WI38 (cell line): ENCODE measurements at regions not wholly inside any gene's neighbourhood (a gene's known extent, or its start where the extent isn't known, plus 50 kb on each side); places are given as distances from the start of the nearest gene placed in this dataset.

Experiments
- H3K4me3 ChIP-seq: 2 replicates; pipeline ENCODE4 v1.5.1; 2011; ENCODE audit warnings: low read depth, mild to moderate bottlenecking, control low read depth, low read length
- TF ChIP-seq, protein P1 (sequence below): IDR thresholded peaks from 2 replicates; pipeline ENCODE4 v1.5.1; 2012; ENCODE audit warnings: low read depth, mild to moderate bottlenecking, control low read depth, low read length

DNA sequence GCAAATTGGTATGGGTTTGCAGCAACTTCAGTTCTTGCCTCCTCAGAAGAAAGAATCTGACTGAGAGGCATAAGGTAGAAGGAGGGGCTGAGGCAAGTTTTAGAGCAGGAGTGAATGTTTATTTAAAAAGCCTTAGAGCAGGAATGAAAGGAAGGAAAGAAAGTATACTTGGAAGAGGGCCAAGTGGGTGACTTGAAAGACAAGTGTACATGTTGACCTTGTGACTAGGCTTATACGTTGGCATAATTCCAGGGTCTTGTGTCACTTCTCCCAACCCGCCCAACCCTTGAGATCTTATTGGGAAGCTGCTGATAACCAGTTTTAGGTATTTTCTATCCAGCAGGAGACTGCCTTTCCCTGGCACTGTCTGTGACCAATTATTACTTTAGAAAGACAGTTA is 436.9 kb upstream of the ZNF717 start:
- H3K4me3 ChIP-seq: no peak overlapping the region
- TF ChIP-seq, protein P1, sequence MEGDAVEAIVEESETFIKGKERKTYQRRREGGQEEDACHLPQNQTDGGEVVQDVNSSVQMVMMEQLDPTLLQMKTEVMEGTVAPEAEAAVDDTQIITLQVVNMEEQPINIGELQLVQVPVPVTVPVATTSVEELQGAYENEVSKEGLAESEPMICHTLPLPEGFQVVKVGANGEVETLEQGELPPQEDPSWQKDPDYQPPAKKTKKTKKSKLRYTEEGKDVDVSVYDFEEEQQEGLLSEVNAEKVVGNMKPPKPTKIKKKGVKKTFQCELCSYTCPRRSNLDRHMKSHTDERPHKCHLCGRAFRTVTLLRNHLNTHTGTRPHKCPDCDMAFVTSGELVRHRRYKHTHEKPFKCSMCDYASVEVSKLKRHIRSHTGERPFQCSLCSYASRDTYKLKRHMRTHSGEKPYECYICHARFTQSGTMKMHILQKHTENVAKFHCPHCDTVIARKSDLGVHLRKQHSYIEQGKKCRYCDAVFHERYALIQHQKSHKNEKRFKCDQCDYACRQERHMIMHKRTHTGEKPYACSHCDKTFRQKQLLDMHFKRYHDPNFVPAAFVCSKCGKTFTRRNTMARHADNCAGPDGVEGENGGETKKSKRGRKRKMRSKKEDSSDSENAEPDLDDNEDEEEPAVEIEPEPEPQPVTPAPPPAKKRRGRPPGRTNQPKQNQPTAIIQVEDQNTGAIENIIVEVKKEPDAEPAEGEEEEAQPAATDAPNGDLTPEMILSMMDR: no peak

DNA sequence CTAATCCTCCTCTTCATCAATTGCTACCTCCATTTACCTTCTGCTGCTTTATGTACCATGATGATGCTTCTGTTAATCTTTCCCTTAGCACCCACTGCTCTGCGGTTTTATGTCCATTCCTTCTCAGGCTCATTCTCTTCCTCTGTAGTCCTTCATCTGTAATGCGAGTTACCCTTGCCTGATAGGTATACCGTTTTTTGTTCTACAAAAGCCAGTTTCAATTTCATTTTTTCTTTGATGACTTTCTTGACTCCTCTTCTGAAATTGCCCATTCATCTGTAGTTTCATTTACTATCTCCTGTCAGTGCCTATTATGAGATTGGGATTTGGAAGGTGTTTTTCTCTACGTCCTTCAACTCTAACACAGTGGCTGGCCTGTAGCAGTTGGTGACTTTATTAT is 445.9 kb upstream of the ZNF717 start:
- no peak overlapping the region for H3K4me3 ChIP-seq
- TF ChIP-seq, protein P1: no peak

DNA sequence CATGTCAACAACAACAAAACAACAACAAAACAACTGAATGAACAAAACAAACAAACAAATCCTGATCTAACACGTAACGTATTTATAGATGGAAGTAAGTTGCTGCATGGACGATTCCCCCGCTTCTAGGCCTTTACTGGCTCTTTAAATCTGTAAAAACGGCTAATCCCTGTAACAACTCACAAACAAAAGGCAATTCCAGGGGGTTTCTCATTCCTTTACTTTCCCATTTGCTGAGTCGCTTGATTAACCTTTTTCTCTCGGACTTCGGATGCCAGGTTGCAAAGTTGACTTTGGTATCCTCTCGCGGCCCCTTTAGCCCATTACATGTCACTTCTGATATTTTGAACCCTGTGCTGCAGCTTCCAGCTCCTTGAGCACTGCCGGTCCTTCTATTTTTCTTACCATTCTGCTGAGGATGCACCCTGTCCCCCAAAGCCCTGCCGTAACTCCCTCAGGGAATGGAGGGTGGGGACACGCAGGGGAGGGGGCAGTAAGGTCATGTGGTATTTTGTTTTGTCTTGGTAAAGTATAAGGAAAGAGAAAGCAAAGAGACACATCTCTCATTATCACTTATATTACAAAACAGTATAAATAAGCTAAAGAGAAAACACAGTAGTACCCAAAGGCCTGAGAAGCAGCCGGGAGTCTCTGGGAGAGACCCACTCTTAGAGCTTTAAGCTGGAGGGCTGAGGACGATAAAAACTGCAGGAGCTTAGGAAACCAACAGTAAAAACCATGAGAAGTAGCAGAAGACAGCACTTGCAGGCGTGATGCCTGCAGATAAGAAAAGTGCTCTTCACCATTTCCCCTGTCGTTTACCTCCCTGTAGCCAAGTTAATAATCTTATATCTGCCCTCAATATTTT is 457.8 kb upstream of the ZNF717 start:
- H3K4me3 ChIP-seq: no peak overlapping the region
- TF ChIP-seq, protein P1: no peak

DNA sequence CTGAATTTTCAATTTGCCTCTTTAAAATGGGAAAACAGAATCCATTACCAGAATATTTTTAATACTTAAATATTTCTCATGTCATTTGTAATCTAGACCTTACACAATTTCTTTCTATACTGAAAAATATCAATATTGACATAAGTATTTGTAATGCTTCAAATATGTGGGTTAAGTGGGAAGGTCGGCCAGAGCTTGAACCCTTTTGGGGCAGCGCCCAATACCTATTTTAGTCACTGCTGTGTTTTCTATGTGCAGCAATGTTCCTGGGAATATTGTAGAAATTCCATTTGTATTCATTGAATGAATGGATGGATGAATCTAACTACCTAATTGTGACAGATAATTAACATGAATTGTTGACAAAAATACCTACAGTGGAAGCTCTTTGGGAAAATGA is 459.7 kb upstream of the ZNF717 start:
- no peak overlapping the region for H3K4me3 ChIP-seq
- TF ChIP-seq, protein P1: no peak

DNA sequence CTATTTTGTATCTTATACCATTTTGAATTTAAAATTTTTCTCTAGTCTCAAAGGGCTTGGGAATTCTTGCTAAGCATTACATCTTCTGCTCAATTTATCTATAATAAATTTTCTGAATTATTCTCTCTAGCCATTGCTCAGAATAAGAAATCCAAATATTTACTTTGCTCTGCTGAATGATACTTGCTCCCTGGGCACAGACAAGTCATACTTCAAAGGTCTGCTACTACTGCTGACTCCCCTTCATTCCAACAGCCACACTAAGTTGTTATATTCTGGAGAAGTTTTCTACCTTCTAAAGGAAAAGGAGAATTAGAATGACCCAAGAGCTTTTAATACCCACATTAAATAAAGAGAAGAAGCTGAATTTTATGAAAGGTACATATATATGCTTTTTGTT is 460.3 kb upstream of the ZNF717 start:
- no peak overlapping the region for H3K4me3 ChIP-seq
- TF ChIP-seq, protein P1: no peak

DNA sequence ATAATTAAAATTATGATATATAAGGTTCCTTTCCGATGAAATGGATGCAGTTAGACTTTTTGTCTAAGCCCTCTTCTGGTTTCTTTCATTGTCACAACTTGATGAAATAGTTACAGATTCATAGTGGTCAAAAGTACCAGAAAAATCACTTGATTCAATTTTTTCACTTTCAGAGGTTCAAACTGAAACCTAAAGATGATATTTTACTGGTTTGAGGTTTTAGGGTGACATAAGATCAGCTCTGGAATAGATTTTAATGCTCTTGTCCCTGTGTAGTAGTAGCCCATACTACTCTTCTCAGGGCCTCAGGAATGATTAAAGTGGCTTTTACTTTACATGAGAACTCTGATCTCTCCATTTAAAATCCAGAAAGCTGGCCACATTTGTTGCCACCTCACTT is 479.1 kb upstream of the ZNF717 start:
- TF ChIP-seq, protein P1: no peak
- no peak overlapping the region for H3K4me3 ChIP-seq

DNA sequence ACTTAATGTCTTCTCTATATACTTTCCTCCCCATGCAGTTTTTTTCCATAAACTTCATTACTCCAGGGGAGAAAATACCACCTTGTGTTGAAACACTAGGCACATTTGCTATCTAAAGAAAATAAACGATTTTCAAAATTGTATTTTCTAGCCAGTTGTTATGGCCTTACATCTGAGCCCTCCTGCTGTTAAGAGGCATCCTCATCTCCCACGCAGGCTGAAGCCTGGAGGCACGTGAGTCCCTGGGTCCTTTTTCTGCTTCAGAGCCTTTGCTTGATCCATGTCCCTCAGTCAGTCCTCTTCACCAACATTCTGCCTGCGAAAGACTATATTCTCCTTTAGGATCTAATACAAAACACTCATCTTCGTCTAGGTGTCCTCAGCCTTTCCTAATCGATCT is 479.6 kb upstream of the ZNF717 start:
- H3K4me3 ChIP-seq: no peak overlapping the region
- TF ChIP-seq, protein P1: no peak
